HG03469 (cell line): ENCODE measurements at regions not wholly inside any gene's neighbourhood (a gene's known extent, or its start where the extent isn't known, plus 50 kb on each side); places are given as distances from the start of the nearest gene placed in this dataset.

Source experiments
- ATAC-seq: cut with Tn5 transposase; IDR thresholded peaks from one replicate; pipeline ENCODE4 v1.9.1; 2021; ENCODE audit warnings: mild to moderate bottlenecking, moderate library complexity, moderate number of reproducible peaks; ENCODE audit not compliant: unreplicated experiment

DNA sequence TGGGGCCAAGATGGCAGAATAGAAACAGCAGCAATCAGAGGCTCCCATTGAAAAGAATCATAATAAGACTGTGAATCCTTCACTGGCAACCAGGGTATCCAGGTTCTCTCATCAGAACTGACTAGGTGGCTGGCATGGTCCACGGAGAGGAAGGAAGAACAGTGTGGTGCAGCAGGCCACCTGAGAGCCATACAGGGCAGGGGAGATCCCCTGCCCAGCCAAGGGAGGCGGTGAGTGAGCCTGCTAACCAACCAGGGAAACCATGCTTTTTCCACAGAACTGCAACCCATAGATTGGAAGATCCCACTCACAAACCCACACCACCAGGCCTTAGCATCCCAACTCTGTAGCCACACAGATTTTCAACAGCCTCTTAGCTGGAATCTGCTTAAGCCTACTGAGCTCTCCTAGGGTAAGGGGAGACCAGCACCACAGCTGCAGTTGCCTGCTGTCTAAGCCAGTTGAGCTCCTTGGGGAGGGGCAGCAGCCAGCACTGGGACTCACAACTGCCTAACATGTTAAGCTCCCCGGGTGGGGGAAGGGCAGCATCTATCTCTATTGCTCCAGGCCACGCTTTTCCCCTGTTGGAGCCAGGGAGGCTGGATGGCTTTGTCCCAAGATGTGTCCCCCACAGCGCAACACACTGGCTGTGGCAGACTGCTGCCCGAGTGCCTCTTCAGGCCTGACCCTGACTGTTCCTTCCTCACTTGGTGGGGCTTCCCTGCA, 342.6 kb upstream of the CCDC196 start:
- ATAC-seq, result no peak

DNA sequence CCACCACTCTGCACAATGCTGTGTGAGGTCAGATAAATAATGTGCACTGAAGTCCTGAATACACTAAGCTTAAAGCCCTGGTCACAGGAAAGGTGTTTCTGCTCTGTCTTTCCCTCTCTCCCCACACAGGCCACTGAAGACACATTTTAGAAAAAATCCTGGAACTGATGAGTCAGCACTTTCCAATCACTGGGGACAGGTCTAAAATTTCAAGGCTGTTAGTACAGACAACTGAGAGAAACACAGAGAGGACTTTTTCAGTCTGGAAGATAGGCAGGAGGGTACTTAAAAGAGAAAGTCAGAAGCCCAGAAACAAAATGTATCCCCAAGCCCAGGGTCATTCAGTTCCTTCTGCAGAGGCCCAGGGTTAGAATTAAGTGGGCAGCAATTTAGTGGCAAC, 333.9 kb upstream of the CCDC196 start:
- ATAC-seq, result no peak

DNA sequence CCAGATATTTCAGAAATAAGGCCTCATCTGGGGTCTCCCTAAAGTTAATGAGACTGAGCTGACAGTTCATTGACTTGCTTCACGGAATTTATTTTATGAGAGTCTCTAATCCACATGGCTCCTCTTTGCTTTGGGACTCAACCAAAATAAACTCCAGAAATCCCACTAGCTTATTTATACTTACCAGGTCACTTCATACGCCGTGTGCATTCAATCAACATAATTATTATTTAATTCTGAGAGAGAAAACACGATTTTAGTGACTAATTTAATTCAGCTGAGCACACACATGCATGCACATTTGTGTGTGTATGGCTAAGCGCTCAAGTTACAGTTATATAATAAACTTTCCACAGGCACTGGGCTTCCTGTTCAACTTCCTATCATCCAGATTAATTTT, 333.4 kb upstream of the CCDC196 start:
- ATAC-seq, result no peak

DNA sequence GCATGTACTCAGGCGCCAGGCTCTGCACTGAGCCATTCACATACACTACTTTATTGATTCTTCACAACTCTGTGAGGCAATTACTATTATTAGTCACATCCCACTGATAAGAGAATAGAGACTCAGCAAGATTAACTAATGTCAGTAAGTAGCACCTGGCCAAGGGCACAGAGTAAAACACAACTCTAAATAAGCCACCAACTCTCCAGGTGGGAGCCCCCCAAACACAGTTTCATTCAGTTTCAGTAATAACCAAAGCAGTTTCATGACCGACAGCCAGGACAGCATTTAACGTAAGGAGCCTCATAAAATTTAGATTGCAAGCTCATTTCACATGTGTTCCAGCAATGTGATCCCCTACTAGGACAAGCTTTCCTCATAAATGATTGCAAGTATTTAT, 323.1 kb upstream of the CCDC196 start:
- no peak for ATAC-seq

DNA sequence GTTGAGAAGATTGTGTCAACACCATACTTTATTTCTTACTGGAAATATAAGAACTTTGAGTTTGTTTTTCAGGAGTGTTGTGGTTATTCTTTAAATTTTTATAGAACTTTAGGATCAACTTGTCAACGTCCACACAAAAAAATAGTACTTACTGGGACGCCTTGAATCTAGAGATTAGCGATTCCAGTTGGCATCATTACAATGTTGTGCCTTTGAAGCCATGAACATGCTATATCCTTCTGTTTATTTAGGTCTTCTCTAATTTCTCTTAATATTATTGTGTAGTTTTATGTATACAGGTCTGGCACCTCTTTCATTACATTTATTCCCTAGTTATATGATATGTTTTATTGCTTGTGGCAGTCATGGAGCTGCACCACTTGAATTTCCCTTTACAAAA, 320.8 kb upstream of the CCDC196 start:
- no peak for ATAC-seq

DNA sequence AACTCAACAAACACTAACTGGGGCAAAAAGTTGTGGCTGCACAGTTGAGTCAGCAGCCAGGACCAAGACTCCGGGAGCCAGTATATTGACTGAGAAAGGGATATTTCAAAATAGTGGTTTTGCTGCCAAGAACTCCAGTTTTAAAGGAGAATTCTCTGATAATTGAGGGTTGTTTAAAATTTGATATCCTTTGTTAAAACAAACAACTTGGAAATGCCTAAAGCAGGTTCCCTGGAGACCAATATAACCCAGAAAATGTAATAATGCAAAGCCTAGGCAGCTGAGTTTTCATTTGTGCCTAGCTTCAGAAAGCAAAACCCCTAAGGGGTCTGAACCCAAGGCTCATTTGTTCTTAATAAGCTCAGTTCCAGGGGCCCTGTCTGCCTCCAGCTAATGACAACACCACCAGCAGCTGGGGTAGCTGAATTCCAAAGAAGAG, 311.7 kb upstream of the CCDC196 start:
- no peak for ATAC-seq

DNA sequence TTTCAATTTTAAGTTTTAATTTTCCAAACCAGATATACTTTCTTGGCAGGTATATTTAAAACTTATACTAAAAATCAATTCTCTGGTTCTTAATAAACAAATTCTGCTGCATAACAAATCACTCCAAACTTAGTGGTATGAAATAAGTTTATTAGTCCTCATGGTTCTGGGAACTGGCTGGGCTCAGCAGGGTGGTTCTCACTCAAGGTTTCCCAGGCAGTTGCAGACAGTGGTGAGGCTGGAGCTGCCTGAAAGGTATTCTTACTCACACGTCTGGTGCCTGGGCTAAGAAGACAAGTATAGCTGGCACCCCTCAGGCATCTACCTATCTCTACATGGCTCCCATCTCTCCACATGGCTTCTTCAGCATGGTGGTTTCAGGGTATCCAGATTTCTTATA, 308.2 kb upstream of the CCDC196 start:
- ATAC-seq, result no peak

DNA sequence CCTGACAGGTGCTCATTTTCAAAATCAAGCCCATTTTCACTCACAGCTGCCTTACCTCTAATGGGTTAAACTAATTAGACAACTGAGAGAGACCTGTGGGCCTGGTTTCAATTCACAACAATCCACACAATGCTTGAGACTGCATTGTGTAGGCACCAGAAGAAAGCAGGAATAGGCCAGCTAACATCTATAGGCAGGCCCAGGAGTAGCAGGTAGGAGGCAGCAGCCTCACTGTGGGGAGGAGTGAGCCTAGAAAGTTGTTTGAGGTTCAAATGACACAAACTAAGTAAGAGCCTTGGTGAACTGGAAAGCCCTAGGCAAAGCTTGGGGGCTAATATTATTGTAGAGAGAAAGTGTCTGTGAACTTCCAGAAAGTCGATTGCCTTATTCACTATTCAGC, 289.5 kb upstream of the CCDC196 start:
- ATAC-seq, result no peak

DNA sequence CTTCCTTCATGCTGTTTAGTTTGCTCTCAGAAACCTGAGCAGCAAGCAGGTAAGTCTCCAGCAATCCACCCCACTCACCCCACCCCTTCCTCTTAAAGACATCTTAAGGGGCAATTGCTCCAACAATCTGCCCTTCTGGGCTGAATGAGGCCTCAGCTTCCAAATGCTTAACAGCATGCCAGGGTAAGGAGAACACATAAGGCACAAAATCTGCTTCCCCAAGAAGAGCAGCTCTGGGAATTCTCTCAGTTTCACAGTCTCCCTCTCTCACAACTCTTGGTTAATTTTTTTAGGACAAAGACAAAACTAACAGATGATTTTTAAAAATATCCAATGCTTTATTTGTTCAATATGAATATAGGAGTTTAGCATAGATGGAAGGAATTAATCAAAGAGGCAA, 288.9 kb upstream of the CCDC196 start:
- no peak for ATAC-seq

DNA sequence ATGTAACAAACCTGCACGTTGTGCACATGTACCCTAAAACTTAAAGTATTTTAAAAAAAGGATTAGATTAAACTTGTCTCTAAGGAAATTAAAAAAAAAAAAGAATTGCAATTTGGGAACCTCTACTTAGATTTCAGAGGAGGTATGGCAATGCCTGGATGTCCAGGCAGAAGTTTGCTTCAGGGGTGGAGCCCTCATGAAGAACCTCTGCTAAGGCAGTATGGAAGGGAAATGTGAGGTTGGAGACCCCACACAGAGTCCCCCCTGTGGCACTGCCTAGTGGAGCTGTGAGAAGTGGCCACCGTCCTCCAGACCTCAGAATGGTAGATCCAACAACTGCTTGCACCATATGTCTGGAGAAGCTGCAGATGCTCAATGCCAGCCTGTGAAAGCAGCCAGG, 279.6 kb upstream of the CCDC196 start:
- ATAC-seq, result no peak

DNA sequence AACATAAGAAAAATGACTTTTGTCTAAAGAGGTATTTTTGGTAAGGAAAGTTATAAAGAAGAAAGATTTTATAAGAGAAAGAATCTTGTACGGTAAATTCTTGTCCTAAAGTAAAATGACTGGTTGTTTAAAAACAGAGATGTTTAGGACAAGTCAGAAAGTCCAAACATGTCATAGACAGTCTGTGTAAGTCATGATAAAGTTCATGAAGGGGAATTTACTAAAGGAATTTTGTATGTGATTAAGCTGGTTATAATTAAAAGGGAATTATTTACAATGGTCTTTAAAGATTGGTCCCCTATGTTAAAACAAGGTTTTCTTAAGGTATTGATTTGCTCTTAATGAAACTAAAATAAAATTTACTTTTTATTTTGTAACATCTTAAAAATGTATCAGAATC, 269.4 kb upstream of the CCDC196 start:
- no peak for ATAC-seq

DNA sequence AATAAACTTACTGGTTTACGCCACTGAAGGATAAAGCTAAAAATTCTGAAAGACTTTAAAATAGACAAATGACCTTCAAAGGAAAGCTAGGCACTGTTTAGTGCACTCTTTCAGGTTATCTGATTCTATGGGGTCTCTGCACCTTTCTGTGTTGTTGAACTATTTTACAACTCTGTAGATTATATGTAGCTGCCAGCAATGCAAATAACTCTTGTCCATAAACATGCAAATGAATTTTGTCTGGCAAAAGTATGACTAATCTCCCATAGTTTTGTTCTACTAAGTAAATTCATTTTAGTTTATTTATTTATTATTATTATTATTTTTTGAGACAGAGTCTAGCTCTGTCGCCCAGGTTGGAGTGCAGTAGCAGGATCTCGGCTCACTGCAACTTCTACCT, 266.3 kb upstream of the CCDC196 start:
- no peak for ATAC-seq

DNA sequence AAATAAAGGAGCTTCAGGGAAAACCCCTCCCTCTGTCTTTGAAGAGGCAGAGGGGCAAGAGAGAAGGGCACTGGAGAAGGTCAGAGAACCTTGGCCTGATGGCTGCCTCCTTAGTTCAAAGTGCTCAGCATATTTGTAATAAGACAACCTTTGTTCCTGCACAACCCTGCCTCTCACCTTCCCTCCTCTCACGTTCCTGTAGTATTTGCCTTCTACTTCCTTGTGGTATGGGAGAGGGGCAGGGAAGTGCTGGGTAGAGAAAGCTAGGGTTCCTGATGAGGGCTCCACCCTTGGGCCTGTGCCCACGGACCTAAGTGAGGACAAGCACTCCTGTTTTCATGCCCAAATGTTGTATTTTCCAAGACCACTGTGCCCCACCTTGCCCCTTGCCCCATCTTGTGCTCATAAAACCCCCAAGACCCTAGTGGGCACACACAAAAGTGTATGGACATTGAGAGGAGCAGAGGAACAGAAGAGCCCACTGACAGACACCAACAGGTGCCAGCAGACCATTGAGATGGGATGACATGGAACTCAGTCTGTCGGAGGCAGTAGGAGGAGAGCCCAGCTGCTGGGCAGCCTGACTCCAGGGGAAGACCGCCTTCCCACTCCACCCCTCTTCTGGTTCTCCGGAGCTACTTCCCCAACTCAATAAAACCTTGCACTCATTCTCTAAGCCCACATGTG, 261.5 kb upstream of the CCDC196 start:
- no peak for ATAC-seq

DNA sequence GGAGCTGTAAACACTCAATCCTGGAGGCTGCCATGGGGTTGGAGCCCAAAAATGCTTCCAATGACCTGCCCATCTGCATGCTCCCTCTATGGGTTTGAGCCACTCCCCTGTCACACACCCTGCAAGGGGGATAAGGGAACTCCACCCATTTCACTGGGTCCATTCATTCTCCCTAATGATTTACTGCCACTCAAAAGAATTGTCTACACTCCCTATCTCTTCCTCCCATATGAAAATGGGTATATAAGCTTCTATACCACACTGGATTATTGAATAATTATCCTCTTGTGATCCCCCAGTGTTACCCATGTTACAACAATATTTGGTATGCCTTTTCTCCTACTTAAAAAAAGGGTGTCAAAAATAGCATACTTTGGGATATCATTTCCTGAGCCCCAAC, 260.8 kb upstream of the CCDC196 start:
- ATAC-seq, result no peak

DNA sequence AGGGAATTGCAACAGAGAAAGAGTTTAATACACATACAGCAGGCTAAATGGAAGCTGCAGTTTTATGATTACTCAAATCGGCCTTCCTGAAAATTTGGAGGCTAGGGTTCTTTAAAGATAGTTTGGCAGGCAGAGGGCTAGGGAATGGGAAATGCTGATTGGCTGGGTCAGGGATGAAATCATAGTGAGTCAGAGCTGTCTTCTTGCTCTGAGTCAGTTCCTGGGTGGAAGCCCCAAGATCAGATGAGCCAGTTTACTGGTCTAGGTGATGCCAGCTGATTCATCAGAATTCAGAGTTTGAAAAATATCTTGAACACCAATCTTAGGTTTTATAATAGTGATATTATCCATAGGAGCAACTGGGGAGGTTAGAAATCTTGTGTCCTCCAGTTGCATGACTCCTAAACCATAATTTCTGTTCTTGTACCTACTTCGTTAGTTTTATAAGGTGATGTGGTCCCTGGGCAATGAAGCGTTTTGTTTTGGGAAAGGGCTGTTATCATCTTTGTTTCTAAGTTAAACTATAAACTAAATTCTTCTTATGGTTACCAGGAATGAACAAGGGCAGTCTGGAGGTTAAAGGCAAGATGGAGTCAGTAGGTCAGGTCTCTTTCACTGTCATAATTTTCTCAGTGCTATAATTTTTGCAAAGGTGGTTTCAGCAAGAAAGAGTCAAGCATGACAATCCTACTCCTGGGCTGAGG, 257.8 kb upstream of the CCDC196 start:
- no peak for ATAC-seq

DNA sequence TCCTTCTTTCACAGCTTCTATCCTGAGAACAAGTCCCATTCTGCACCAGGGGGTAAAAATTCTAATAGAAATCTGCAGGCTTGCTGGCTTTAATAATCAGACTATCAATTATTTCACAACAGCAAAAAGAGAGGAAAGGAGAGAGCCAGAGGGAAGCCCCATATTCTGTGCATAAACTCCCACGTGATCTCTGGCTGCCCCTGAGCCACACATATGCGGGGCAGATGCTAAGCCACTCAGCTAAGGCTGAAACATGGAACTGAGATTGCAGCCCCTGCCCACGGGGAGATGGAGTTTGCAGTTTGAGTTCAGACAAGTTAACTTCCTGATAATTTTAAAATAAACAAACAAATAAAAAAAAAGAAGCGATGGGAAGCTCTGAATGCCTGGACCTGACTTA, 254.4 kb upstream of the CCDC196 start:
- no peak for ATAC-seq

DNA sequence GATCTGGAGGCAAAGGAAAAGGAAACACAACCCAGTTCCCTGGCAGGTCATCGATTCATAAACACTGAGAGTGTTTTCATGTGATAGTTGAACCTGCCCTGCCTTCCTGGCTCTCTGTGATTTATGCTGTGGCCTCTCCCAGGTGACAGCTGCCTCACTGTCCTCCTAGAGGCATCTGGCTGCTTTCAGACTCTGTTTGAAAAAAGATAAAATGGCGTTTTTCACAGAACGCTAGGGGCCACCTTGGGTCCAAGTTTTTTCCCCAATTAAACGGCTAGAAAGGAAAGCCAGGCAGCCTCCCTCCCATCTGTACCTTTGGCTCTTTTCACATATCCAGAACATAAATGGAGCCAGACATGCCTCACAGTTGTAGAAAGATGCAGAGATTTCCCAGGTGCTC, 252.6 kb upstream of the CCDC196 start:
- no peak for ATAC-seq

DNA sequence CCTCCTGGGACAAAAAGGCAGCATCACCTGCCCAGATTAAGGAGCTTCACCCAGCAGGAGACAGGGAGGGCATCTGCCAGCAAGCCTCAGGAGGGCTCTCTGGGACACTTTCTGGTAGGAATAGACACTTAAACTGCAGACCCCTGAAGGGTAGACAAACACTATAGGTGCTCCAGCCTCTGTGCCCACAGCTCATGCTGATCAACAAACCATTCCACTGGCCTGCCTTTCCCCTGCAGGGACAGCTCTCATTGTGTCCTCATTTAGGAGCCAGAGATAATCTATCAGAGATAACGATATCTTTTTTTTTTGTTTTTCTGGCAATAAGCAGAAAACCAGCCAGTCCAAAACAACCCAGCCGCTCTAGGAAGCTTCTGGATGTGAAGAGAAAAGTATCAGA, 251.8 kb upstream of the CCDC196 start:
- ATAC-seq, result no peak

DNA sequence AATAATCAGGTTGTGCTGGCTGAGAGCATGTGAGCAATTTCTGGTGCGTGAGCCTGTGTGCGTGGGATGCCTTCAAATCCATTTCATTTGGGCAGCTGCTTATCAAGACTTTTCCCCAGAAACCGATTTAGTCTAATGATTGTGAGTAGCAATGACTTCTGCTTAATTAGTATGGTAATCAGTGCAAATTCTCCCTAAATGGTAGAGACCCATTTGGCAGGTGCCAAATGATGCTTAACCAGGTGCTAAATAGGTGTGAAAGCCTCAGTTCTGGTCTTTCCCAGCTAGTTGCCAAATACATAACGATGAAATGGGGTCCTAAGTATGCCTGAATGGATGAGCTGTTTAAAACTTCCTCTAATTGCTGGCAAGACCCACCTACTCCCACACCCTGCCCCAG, 248.4 kb upstream of the CCDC196 start:
- no peak for ATAC-seq

DNA sequence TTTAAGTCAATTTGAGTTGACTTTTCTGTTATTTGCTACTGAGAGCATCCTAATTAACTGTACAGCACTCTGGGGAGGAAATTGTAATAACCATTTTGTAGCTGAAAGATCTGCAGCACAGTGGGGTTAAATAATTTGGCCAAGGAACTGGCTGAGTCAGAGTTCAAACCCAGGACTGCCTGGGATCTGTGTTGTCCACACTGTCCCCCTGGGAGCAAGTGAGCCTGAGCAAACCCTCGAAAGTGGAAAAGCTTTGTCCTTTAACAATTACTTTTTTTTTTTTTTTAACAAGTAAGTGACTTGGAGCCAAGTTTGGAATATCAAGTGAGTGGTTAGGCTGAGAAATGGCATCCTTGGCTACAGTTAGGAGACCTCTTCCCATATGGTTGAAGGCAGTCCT, 247.2 kb upstream of the CCDC196 start:
- no peak for ATAC-seq

DNA sequence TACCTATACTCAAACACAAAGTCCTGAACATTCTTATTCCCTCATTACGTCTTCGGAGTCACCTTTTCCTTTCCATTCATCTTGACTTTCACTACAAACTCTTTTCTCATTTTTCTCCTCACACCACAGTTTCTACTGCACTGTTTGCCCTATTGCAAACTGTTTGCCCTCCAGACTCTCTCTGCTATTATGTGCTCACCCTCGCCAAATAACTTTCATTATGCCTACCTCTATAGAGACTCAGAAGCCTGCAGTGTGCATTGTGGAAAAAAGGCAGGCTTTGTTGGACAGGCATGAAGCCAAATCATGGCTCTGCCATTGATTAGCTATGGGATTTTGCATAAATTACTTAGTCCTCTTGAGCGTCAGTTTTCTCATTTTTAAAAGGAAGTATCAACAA, 246.6 kb upstream of the CCDC196 start:
- ATAC-seq, result no peak

DNA sequence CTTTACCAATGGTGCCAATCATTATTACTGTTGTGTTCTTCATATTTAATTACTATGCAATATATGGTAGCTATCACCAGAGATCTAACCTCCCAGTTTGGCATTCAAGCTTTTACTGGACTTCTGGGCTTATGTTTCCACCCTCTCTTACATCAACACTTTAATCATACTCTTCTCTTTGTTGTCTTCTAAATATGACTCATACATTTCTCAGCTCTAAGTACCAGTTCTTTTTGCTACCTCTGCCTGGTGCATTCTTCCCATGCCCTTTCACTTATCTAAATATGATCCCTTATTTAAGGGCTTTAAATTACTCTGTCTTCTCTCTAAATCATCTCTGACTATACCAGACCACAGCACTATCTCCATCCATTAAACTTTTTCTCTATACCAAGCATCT, 246.1 kb upstream of the CCDC196 start:
- ATAC-seq, result no peak
